H9 (cell line): ENCODE measurements at regions not wholly inside any gene's neighbourhood (a gene's known extent, or its start where the extent isn't known, plus 50 kb on each side); places are given as distances from the start of the nearest gene placed in this dataset.
A peak's percentile ranks its signal among the peaks of the same experiment; 100 is the strongest.

Experiments used
- DNase-seq: peaks from one replicate; pipeline ENCODE4 v3.0.0-alpha.2; 2017
- H2AFZ ChIP-seq: one replicate; pipeline ENCODE4 v1.6.1; 2013; ENCODE audit warnings: mild to moderate bottlenecking, low read length, control low read depth, moderate library complexity
- H2AK5ac ChIP-seq: 2 replicates; pipeline ENCODE4 v1.6.1; 2013; ENCODE audit warnings: low read length, control low read depth, mixed read lengths; ENCODE audit not compliant: insufficient read length
- H2BK120ac ChIP-seq: one replicate; pipeline ENCODE4 v1.6.1; 2013; ENCODE audit warnings: low read depth, mild to moderate bottlenecking, low read length, control low read depth, inconsistent platforms; ENCODE audit not compliant: poor library complexity, severe bottlenecking
- H2BK12ac ChIP-seq: 2 replicates; pipeline ENCODE4 v1.6.1; 2013; ENCODE audit warnings: low read length, control low read depth, mixed read lengths, low read depth; ENCODE audit not compliant: insufficient read length
- H2BK15ac ChIP-seq: 2 replicates; pipeline ENCODE4 v1.6.1; 2013; ENCODE audit warnings: low read depth, low read length, control low read depth
- H2BK20ac ChIP-seq: one replicate; pipeline ENCODE4 v1.6.1; 2013; ENCODE audit warnings: low read depth, mild to moderate bottlenecking, low read length, control low read depth, inconsistent platforms; ENCODE audit not compliant: poor library complexity, severe bottlenecking
- H2BK5ac ChIP-seq: 2 replicates; pipeline ENCODE4 v1.6.1; 2013; ENCODE audit warnings: low read length, control low read depth, mixed read lengths; ENCODE audit not compliant: insufficient read length
- H3K14ac ChIP-seq: 2 replicates; pipeline ENCODE4 v1.6.1; 2013; ENCODE audit warnings: low read length, control low read depth; ENCODE audit not compliant: insufficient read depth
- H3K18ac ChIP-seq: 2 replicates; pipeline ENCODE4 v1.6.1; 2013; ENCODE audit warnings: low read depth, mild to moderate bottlenecking, mixed read lengths, low read length, control low read depth; ENCODE audit not compliant: insufficient read length
- H3K23ac ChIP-seq: 2 replicates; pipeline ENCODE4 v1.6.1; 2013; ENCODE audit warnings: low read length, control low read depth, mixed read lengths, low read depth; ENCODE audit not compliant: insufficient read length
- H3K23me2 ChIP-seq: 2 replicates; pipeline ENCODE4 v1.6.1; 2013; ENCODE audit warnings: low read depth, mild to moderate bottlenecking, mixed read lengths, low read length, control low read depth; ENCODE audit not compliant: insufficient read length, poor library complexity, severe bottlenecking
- H3K27ac ChIP-seq: 2 replicates; pipeline ENCODE4 v1.5.1; 2013; ENCODE audit warnings: low read length, control low read depth, mixed read lengths, low read depth; ENCODE audit not compliant: insufficient read length
- H3K27me3 ChIP-seq: 2 replicates; pipeline ENCODE4 v1.6.1; 2013; ENCODE audit warnings: low read length, control low read depth, inconsistent platforms; ENCODE audit not compliant: insufficient read depth
- H3K4ac ChIP-seq: 2 replicates; pipeline ENCODE4 v1.6.1; 2013; ENCODE audit warnings: low read depth, mild to moderate bottlenecking, control low read depth, inconsistent platforms, low read length, moderate library complexity
- H3K4me1 ChIP-seq: 2 replicates; pipeline ENCODE4 v1.6.1; 2013; ENCODE audit warnings: low read length, control low read depth, inconsistent platforms; ENCODE audit not compliant: insufficient read depth
- H3K4me2 ChIP-seq: 2 replicates; pipeline ENCODE4 v1.6.1; 2013; ENCODE audit warnings: low read length, control low read depth, mixed read lengths; ENCODE audit not compliant: insufficient read length, insufficient read depth
- H3K56ac ChIP-seq: 2 replicates; pipeline ENCODE4 v1.6.1; 2013; ENCODE audit warnings: low read depth, mild to moderate bottlenecking, mixed read lengths, low read length, control low read depth; ENCODE audit not compliant: insufficient read length
- H3K79me1 ChIP-seq: 2 replicates; pipeline ENCODE4 v1.6.1; 2013; ENCODE audit warnings: low read depth, mild to moderate bottlenecking, moderate library complexity, low read length, control low read depth, inconsistent platforms; ENCODE audit not compliant: insufficient read depth, poor library complexity, severe bottlenecking
- H3K79me2 ChIP-seq: 2 replicates; pipeline ENCODE4 v1.6.1; 2013; ENCODE audit warnings: low read length, control low read depth, inconsistent platforms; ENCODE audit not compliant: insufficient read depth
- H3K9ac ChIP-seq: 2 replicates; pipeline ENCODE4 v1.6.1; 2013; ENCODE audit warnings: low read length, control low read depth, mixed read lengths; ENCODE audit not compliant: insufficient read length; ENCODE audit errors: extremely low read depth
- H3K9me3 ChIP-seq: one replicate; pipeline ENCODE4 v1.6.1; 2013; ENCODE audit warnings: low read depth, low read length, inconsistent platforms; ENCODE audit not compliant: control insufficient read depth
- H3T11ph ChIP-seq: one replicate; pipeline ENCODE4 v1.6.1; 2013; ENCODE audit warnings: mild to moderate bottlenecking, low read length, control low read depth, inconsistent platforms
- H4K20me1 ChIP-seq: one replicate; pipeline ENCODE4 v1.6.1; 2013; ENCODE audit not compliant: control insufficient read depth, insufficient read length, insufficient read depth
- H4K5ac ChIP-seq: 2 replicates; pipeline ENCODE4 v1.6.1; 2013; ENCODE audit warnings: low read depth, mild to moderate bottlenecking, mixed read lengths, low read length, control low read depth; ENCODE audit not compliant: insufficient read length
- H4K8ac ChIP-seq: replicated peaks from 2 replicates; pipeline ENCODE4 v1.6.1; 2013; ENCODE audit warnings: low read length, control low read depth, mixed read lengths, low read depth; ENCODE audit not compliant: insufficient read length
- H4K91ac ChIP-seq: 2 replicates; pipeline ENCODE4 v1.6.1; 2013; ENCODE audit warnings: low read depth, mild to moderate bottlenecking, moderate library complexity, mixed read lengths, low read length, control low read depth; ENCODE audit not compliant: insufficient read length
- H3K27ac Mint-ChIP-seq, 3 experiments: 2 replicates in 2 of 3; 3 replicates in 1 of 3; pipeline ENCODE4 v1.8.0; 2020 to 2021; ENCODE audit warnings: mixed read lengths in 3 of 3, mild to moderate bottlenecking in 1 of 3, moderate library complexity in 1 of 3
- H3K27me3 Mint-ChIP-seq: 2 replicates; pipeline ENCODE4 v1.8.0; 2021; ENCODE audit warnings: low read depth, mild to moderate bottlenecking, moderate library complexity, mixed read lengths
- H3K36me3 Mint-ChIP-seq, 3 experiments: 2 replicates in 2 of 3; 3 replicates in 1 of 3; pipeline ENCODE4 v1.8.0; 2020 to 2021; ENCODE audit warnings: low read depth in 3 of 3, mixed read lengths in 3 of 3; ENCODE audit not compliant: insufficient read depth in 1 of 3
- H3K4me1 Mint-ChIP-seq, 2 experiments: 2 replicates each; pipeline ENCODE4 v1.8.0; 2020; ENCODE audit warnings: mixed read lengths in 2 of 2
- H3K4me3 Mint-ChIP-seq, 2 experiments: 2 replicates in 1 of 2; 3 replicates in 1 of 2; pipeline ENCODE4 v1.8.0; 2020 to 2021; ENCODE audit warnings: mild to moderate bottlenecking in 2 of 2, mixed read lengths in 2 of 2, moderate library complexity in 1 of 2
- H3K9me3 Mint-ChIP-seq, 2 experiments: 2 replicates in 1 of 2; 3 replicates in 1 of 2; pipeline ENCODE4 v1.8.0; 2020; ENCODE audit warnings: mild to moderate bottlenecking in 2 of 2, mixed read lengths in 2 of 2, moderate library complexity in 1 of 2
- TF ChIP-seq, protein P1 (sequence below): fragments of 200-600 bp; sonication (generic); conservative IDR thresholded peaks from 3 replicates; pipeline ENCODE4 v1.8.0; 2021; ENCODE audit warnings: antibody characterized with exemption, mild to moderate bottlenecking

DNA sequence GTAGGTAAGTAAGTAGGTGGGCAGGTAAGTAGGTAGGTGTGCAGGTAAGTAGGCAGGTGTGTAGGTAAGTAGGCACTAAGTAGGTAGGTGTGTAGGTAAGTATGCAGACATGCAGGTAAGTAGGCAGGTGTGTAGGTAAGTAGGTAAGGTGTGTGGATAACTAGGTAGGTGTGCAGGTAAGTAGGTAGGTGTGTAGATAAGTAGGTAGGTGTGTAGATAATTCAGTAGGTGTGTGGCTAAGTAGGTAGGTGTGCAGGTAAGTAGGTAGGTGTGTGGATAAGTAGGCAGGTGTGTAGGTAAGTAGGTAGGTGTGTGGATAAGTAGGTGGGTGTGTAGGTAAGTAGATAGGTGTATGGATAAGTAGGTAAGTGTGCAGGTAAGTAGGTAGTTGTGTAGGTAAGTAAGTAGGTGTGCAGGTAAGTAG is 53.9 kb upstream of the COG2 start:
- no peaks in the 10 kb centered on the region for H3K79me1 ChIP-seq
- H2AK5ac ChIP-seq: no peak overlapping the region
- H3K79me2 ChIP-seq: no peaks in the 10 kb centered on the region
- H2BK20ac ChIP-seq: no peak overlapping the region
- H3K18ac ChIP-seq: no peak overlapping the region
- no peak overlapping the region for H3K56ac ChIP-seq
- DNase-seq: no peak
- no peak overlapping the region for H3K14ac ChIP-seq
- no peak overlapping the region for H3K9ac ChIP-seq
- no peak overlapping the region for H2BK120ac ChIP-seq
- no peaks in the 10 kb centered on the region for H3K9me3 ChIP-seq
- H3T11ph ChIP-seq: no peak overlapping the region
- H4K20me1 ChIP-seq: no peaks in the 10 kb centered on the region
- no peak overlapping the region for H3K4me3 Mint-ChIP-seq
- H2AFZ ChIP-seq: no peak overlapping the region
- H3K36me3 Mint-ChIP-seq: peaks cover 0 to 6% (median 0%) of the 10 kb centered on the region in 3 experiments; a peak in 1 of 7 replicates
- no peaks in the 10 kb centered on the region for H3K27me3 Mint-ChIP-seq
- no peaks in the 10 kb centered on the region for H3K27me3 ChIP-seq
- no peaks in the 10 kb centered on the region for H3K4me1 ChIP-seq
- no peaks in the 10 kb centered on the region for H3K23me2 ChIP-seq
- H4K8ac ChIP-seq: no peak overlapping the region
- H2BK5ac ChIP-seq: no peak overlapping the region
- H4K5ac ChIP-seq: no peak overlapping the region
- no peak overlapping the region for H2BK15ac ChIP-seq
- H2BK12ac ChIP-seq: no peak overlapping the region
- H3K9me3 Mint-ChIP-seq: 0 out of 5 replicates have a peak, but pooled peaks cover 0 to 2% of the 10 kb centered on the region in 2 experiments
- no peak overlapping the region for H3K4me2 ChIP-seq
- peak overlapping the region; percentile 1 for H3K23ac ChIP-seq
- TF ChIP-seq, protein P1, sequence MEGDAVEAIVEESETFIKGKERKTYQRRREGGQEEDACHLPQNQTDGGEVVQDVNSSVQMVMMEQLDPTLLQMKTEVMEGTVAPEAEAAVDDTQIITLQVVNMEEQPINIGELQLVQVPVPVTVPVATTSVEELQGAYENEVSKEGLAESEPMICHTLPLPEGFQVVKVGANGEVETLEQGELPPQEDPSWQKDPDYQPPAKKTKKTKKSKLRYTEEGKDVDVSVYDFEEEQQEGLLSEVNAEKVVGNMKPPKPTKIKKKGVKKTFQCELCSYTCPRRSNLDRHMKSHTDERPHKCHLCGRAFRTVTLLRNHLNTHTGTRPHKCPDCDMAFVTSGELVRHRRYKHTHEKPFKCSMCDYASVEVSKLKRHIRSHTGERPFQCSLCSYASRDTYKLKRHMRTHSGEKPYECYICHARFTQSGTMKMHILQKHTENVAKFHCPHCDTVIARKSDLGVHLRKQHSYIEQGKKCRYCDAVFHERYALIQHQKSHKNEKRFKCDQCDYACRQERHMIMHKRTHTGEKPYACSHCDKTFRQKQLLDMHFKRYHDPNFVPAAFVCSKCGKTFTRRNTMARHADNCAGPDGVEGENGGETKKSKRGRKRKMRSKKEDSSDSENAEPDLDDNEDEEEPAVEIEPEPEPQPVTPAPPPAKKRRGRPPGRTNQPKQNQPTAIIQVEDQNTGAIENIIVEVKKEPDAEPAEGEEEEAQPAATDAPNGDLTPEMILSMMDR: no peak
- H3K27ac ChIP-seq: no peak overlapping the region
- H3K4ac ChIP-seq: no peak overlapping the region
- H3K27ac Mint-ChIP-seq: no peak overlapping the region
- H3K4me1 Mint-ChIP-seq: peaks cover 4 to 9% of the 10 kb centered on the region in 2 experiments; a peak in 1 of 4 replicates
- H4K91ac ChIP-seq: no peak overlapping the region
